Panc1 (cell line): ENCODE measurements at regions not wholly inside any gene's neighbourhood (a gene's known extent, or its start where the extent isn't known, plus 50 kb on each side); places are given as distances from the start of the nearest gene placed in this dataset.

Source experiments
- ATAC-seq: fragments of 200-7000 bp; cut with Tn5 transposase; 2 replicates; pipeline ENCODE4 v1.9.1; 2020; ENCODE audit warnings: mild to moderate bottlenecking, moderate library complexity
- BruUV-seq: library from RNA; stranded (reverse); fragments of 400-500 nt; replicated peaks from 2 replicates; lab custom pipeline; 2021; lab: Mats Ljungman, UMichigan
- CTCF ChIA-PET: fragments of 300-600 bp; sonication (Branson Sonifier 250); formaldehyde crosslinking; loops from one replicate; lab custom pipeline; 2022; ENCODE audit warnings: antibody characterized with exemption; lab: Charles Lee
- POLR2A ChIA-PET: fragments of 300-600 bp; sonication (Branson Sonifier 250); formaldehyde crosslinking; loops from one replicate; lab custom pipeline; 2022; ENCODE audit warnings: antibody characterized with exemption; lab: Charles Lee
- DNase-seq: peaks from one replicate; pipeline ENCODE4 v3.0.0-alpha.2; 2010; ENCODE audit warnings: low read depth, low spot score
- H3K27ac ChIP-seq: 2 replicates; pipeline ENCODE4 v1.5.1; 2011; ENCODE audit warnings: mild to moderate bottlenecking, low read length, inconsistent platforms
- H3K27me3 ChIP-seq: fragments of 200-500 bp; sonication (Bioruptor generic); 2 replicates; pipeline ENCODE4 v1.6.0; 2014; ENCODE audit warnings: low read length, inconsistent platforms; ENCODE audit not compliant: control insufficient read depth, insufficient read depth
- H3K36me3 ChIP-seq: fragments of 200-500 bp; sonication (Bioruptor generic); 2 replicates; pipeline ENCODE4 v1.5.1; 2014; ENCODE audit warnings: inconsistent platforms, mild to moderate bottlenecking, low read length, moderate library complexity; ENCODE audit not compliant: control insufficient read depth, insufficient read depth
- H3K4me1 ChIP-seq: 2 replicates; pipeline ENCODE4 v1.5.1; 2011; ENCODE audit warnings: inconsistent platforms, mild to moderate bottlenecking, low read length, moderate library complexity; ENCODE audit not compliant: control insufficient read depth, insufficient read depth
- H3K4me3 ChIP-seq, 2 experiments: 2 replicates each; pipeline ENCODE4 v1.5.1; 2011 to 2012; ENCODE audit warnings: low read depth in 2 of 2, low read length in 2 of 2, mild to moderate bottlenecking in 2 of 2, inconsistent platforms in 1 of 2, moderate library complexity in 1 of 2
- H3K9me3 ChIP-seq: fragments of 200-500 bp; sonication (Bioruptor generic); 2 replicates; pipeline ENCODE4 v1.5.1; 2014; ENCODE audit warnings: low read depth, mild to moderate bottlenecking, inconsistent platforms, low read length, moderate library complexity; ENCODE audit not compliant: control insufficient read depth, insufficient read depth
- POLR2AphosphoS5 ChIP-seq: IDR thresholded peaks from 2 replicates; pipeline ENCODE4 v1.6.1; 2012; ENCODE audit warnings: mild to moderate bottlenecking, low read depth, low read length, moderate library complexity
- SIN3A ChIP-seq: IDR thresholded peaks from 2 replicates; pipeline ENCODE4 v1.6.1; 2012; ENCODE audit warnings: low read depth, mild to moderate bottlenecking, low read length, moderate library complexity, borderline replicate concordance; ENCODE audit not compliant: insufficient read depth
- TCF7L2 ChIP-seq: IDR thresholded peaks from 2 replicates; pipeline ENCODE4 v1.6.1; 2011; ENCODE audit warnings: mild to moderate bottlenecking, low read depth, low read length, inconsistent platforms
- in situ Hi-C: cut with HindIII; loops from 2 replicates; pipeline ENCODE4 v1.10.0; 2016; ENCODE audit warnings: low sequenced_read_pairs, low pct_unique_long_range_greater_than_20kb
- intact Hi-C: fragments of 100-400 bp; cut with micrococcal nuclease; formaldehyde crosslinking; loops from one replicate; pipeline ENCODE4 v1.10.0; 2022; ENCODE audit not compliant: unreplicated experiment
- TF ChIP-seq, protein P1 (sequence below): fragments of 450-650 bp; IDR thresholded peaks from 2 replicates; pipeline ENCODE4 v1.5.1; 2017; ENCODE audit warnings: mild to moderate bottlenecking
- TF ChIP-seq, protein P2 (sequence below), 2 experiments: IDR thresholded peaks; 2 replicates each; pipeline ENCODE4 v1.6.1; 2011 to 2012; ENCODE audit warnings: low read depth in 2 of 2, control low read depth in 1 of 2, low read length in 1 of 2, mild to moderate bottlenecking in 1 of 2, moderate library complexity in 1 of 2; ENCODE audit not compliant: insufficient read depth in 1 of 2

DNA sequence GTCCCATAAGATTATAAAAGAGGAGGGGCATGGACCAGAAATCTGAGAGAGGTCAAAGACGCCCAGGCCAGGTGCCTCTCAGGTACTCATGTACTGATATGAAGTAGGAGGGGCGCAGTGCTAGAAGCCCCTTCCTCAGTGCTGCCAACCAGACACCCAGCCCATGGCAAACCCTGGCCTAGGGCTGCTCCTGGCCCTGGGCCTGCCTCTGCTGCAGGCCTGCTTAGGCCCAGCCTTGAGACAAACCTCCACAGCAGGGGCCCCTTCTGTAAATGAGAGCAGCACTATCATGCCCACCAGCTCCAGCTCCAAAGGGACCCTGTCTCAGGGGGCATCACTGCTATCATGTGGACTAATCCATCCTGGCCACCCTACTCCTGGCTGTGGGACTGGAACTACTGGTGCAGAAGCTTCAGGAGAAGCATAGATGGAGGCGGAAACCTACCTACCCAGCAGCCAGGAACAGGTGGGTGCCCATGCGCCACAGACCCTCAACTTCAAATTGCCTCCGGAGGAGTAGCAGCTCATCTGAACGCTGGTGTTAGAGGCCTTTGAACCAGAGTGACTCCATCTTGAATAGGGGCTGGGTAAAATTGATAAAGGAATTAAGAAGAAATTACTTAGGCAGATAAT is 72.4 kb upstream of the LGSN start:
- no TSS peak for BruUV-seq
- DNase-seq (no peak), ATAC-seq (no peak)
- H3K36me3 ChIP-seq = no peaks in the 10 kb centered on the region
- ChIA-PET POLR2A (no interaction called here), CTCF (no interaction called here)
- in situ Hi-C loops = no loop called here
- no peak overlapping the region for H3K4me3 ChIP-seq
- TF ChIP-seq, protein P1, sequence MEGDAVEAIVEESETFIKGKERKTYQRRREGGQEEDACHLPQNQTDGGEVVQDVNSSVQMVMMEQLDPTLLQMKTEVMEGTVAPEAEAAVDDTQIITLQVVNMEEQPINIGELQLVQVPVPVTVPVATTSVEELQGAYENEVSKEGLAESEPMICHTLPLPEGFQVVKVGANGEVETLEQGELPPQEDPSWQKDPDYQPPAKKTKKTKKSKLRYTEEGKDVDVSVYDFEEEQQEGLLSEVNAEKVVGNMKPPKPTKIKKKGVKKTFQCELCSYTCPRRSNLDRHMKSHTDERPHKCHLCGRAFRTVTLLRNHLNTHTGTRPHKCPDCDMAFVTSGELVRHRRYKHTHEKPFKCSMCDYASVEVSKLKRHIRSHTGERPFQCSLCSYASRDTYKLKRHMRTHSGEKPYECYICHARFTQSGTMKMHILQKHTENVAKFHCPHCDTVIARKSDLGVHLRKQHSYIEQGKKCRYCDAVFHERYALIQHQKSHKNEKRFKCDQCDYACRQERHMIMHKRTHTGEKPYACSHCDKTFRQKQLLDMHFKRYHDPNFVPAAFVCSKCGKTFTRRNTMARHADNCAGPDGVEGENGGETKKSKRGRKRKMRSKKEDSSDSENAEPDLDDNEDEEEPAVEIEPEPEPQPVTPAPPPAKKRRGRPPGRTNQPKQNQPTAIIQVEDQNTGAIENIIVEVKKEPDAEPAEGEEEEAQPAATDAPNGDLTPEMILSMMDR = no peak
- no peak for TF ChIP-seq SIN3A
- TF ChIP-seq, protein P2, sequence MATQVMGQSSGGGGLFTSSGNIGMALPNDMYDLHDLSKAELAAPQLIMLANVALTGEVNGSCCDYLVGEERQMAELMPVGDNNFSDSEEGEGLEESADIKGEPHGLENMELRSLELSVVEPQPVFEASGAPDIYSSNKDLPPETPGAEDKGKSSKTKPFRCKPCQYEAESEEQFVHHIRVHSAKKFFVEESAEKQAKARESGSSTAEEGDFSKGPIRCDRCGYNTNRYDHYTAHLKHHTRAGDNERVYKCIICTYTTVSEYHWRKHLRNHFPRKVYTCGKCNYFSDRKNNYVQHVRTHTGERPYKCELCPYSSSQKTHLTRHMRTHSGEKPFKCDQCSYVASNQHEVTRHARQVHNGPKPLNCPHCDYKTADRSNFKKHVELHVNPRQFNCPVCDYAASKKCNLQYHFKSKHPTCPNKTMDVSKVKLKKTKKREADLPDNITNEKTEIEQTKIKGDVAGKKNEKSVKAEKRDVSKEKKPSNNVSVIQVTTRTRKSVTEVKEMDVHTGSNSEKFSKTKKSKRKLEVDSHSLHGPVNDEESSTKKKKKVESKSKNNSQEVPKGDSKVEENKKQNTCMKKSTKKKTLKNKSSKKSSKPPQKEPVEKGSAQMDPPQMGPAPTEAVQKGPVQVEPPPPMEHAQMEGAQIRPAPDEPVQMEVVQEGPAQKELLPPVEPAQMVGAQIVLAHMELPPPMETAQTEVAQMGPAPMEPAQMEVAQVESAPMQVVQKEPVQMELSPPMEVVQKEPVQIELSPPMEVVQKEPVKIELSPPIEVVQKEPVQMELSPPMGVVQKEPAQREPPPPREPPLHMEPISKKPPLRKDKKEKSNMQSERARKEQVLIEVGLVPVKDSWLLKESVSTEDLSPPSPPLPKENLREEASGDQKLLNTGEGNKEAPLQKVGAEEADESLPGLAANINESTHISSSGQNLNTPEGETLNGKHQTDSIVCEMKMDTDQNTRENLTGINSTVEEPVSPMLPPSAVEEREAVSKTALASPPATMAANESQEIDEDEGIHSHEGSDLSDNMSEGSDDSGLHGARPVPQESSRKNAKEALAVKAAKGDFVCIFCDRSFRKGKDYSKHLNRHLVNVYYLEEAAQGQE (IDR thresholded peaks at IDR 0.05; ENCODE audit: insufficient read depth in 1 of 2, low read depth in 2 of 2, low read length in 1 of 2) = no peak
- no peak for TF ChIP-seq POLR2AphosphoS5
- no peak overlapping the region for H3K27ac ChIP-seq
- no peaks in the 10 kb centered on the region for H3K27me3 ChIP-seq
- intact Hi-C loops = no loop called here
- H3K4me1 ChIP-seq = no peaks in the 10 kb centered on the region
- no peaks in the 10 kb centered on the region for H3K9me3 ChIP-seq

DNA sequence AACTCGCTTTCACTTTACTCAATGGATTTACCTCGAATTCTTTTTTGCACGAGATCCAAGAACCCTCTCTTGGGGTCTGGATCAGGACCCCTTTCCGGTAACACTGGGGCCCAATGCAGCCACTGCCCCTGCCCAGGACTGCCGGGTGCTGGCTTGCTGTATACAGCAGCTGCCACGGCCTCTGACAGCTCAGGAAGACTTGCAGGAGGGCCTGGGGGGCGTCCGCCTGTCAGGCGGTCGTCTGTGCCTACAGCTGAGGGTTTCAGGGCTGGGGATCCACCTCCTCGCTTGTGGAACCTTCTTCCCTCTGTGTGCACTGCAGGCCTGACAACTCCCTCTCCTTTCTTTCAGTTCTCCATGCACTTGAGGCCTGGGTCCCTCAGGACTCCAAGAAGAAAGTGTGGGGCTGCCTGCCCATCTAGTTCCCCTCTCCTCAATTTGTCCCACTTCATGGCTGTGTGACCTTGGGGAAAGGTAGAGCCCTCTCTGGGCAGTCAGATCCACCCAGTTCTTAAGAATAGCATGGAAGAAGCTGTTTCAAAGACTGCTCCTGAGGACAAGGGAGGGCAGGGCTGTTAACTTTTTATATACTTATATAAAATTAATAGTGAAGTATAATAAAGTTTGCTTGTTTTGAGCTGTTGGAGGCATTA is 75.0 kb upstream of the LGSN start:
- POLR2A ChIA-PET = no interaction called here
- Histone ChIP-seq H3K4me3 (no peak overlapping the region), H3K4me1 (no peaks in the 10 kb centered on the region), H3K9me3 (no peaks in the 10 kb centered on the region), H3K36me3 (no peaks in the 10 kb centered on the region), H3K27me3 (no peaks in the 10 kb centered on the region), H3K27ac (no peak overlapping the region)
- in situ Hi-C loops = no loop called here
- ATAC-seq (no peak), DNase-seq (no peak)
- BruUV-seq = no TSS peak
- TF ChIP-seq, protein P2 (IDR thresholded peaks at IDR 0.05; ENCODE audit: insufficient read depth in 1 of 2, low read depth in 2 of 2, low read length in 1 of 2) = no peak
- TF ChIP-seq SIN3A (no peak), POLR2AphosphoS5 (no peak), TCF7L2 (no peak)
- TF ChIP-seq, protein P1 = no peak
- CTCF ChIA-PET = no interaction called here
- intact Hi-C loops = no loop called here
